ENCODE measurements at regions not wholly inside any gene's neighbourhood (a gene's known extent, or its start where the extent isn't known, plus 50 kb on each side); places are given as distances from the start of the nearest gene placed in this dataset.

- Histone ChIP-seq H3K36me3 (ENCODE audit: control insufficient read depth, insufficient read depth, low read length) (no peaks in the 10 kb centered on the region), H3K4me3 (ENCODE audit: low read depth, low read length) (no peak overlapping the region), H3K27ac (ENCODE audit: low read depth, low read length) (no peak overlapping the region), H3K27me3 (ENCODE audit: control insufficient read depth, insufficient read depth, low read length) (no peaks in the 10 kb centered on the region), H3K4me1 (ENCODE audit: control insufficient read depth, insufficient read depth, low read length) (no peaks in the 10 kb centered on the region), H3K9me3 (ENCODE audit: control insufficient read depth, insufficient read depth, low read length) (no peaks in the 10 kb centered on the region)
- whole genome bisulfite sequencing (ENCODE audit: insufficient coverage) = 93% methylated on average over 3 of the region's 4 CpGs
- no peak for DNase-seq (ENCODE audit: low read depth in 4 of 6, low spot score in 6 of 6)
Measured at GRCh38 chr3:187464682-187465081, 96.5 kb downstream of the RTP4 start.

GRCh38 chr3:187458921-187459320, 90.7 kb downstream of the RTP4 start:
- Histone ChIP-seq H3K27ac (ENCODE audit: low read depth, low read length) (no peak overlapping the region), H3K4me1 (ENCODE audit: control insufficient read depth, insufficient read depth, low read length) (peaks cover 6% of the 10 kb centered on the region), H3K9me3 (ENCODE audit: control insufficient read depth, insufficient read depth, low read length) (no peaks in the 10 kb centered on the region), H3K27me3 (ENCODE audit: control insufficient read depth, insufficient read depth, low read length) (no peaks in the 10 kb centered on the region), H3K36me3 (ENCODE audit: control insufficient read depth, insufficient read depth, low read length) (no peaks in the 10 kb centered on the region), H3K4me3 (ENCODE audit: low read depth, low read length) (no peak overlapping the region)
- WGBS (ENCODE audit: insufficient coverage) = no CpG with 5 or more reads among the region's 2 CpGs
- peak in 1 of 6 donors; percentile 67 for DNase-seq (ENCODE audit: low read depth in 4 of 6, low spot score in 6 of 6)

- Histone ChIP-seq H3K27ac (ENCODE audit: low read depth, low read length) (no peak overlapping the region), H3K9me3 (ENCODE audit: control insufficient read depth, insufficient read depth, low read length) (no peaks in the 10 kb centered on the region)
- WGBS (ENCODE audit: insufficient coverage) = 72% methylated on average over 2 of the region's 2 CpGs
Measured at GRCh38 chr3:187458383-187458782, 90.2 kb downstream of the RTP4 start.

GRCh38 chr3:187456250-187456649, 88.1 kb downstream of the RTP4 start:
- Histone ChIP-seq H3K9me3 (ENCODE audit: control insufficient read depth, insufficient read depth, low read length) (no peaks in the 10 kb centered on the region), H3K4me3 (ENCODE audit: low read depth, low read length) (no peak overlapping the region), H3K27me3 (ENCODE audit: control insufficient read depth, insufficient read depth, low read length) (no peaks in the 10 kb centered on the region), H3K36me3 (ENCODE audit: control insufficient read depth, insufficient read depth, low read length) (no peaks in the 10 kb centered on the region), H3K27ac (ENCODE audit: low read depth, low read length) (no peak overlapping the region), H3K4me1 (ENCODE audit: control insufficient read depth, insufficient read depth, low read length) (peaks cover 6% of the 10 kb centered on the region)
- DNase-seq (ENCODE audit: low read depth in 4 of 6, low spot score in 6 of 6) = peak in 3 of 6 donors; percentile 57 to 87 (median 79)
- 29% methylated on average over 1 of the region's 1 CpG for WGBS (ENCODE audit: insufficient coverage)

More at GRCh38 chr3:187458383-187458782, 90.2 kb downstream of the RTP4 start:
- DNase-seq (ENCODE audit: low read depth in 4 of 6, low spot score in 6 of 6) = no peak
- Histone ChIP-seq H3K27me3 (ENCODE audit: control insufficient read depth, insufficient read depth, low read length) (no peaks in the 10 kb centered on the region), H3K36me3 (ENCODE audit: control insufficient read depth, insufficient read depth, low read length) (no peaks in the 10 kb centered on the region), H3K4me3 (ENCODE audit: low read depth, low read length) (no peak overlapping the region), H3K4me1 (ENCODE audit: control insufficient read depth, insufficient read depth, low read length) (peaks cover 6% of the 10 kb centered on the region)

- Histone ChIP-seq H3K36me3 (ENCODE audit: control insufficient read depth, insufficient read depth, low read length) (no peaks in the 10 kb centered on the region), H3K27ac (ENCODE audit: low read depth, low read length) (no peak overlapping the region), H3K4me3 (ENCODE audit: low read depth, low read length) (no peak overlapping the region), H3K4me1 (ENCODE audit: control insufficient read depth, insufficient read depth, low read length) (peaks cover 6% of the 10 kb centered on the region), H3K9me3 (ENCODE audit: control insufficient read depth, insufficient read depth, low read length) (no peaks in the 10 kb centered on the region), H3K27me3 (ENCODE audit: control insufficient read depth, insufficient read depth, low read length) (no peaks in the 10 kb centered on the region)
- DNase-seq (ENCODE audit: low read depth in 4 of 6, low spot score in 6 of 6) = no peak
- WGBS (ENCODE audit: insufficient coverage) = 80% methylated on average over 1 of the region's 6 CpGs
Measured at GRCh38 chr3:187454085-187454815, 86.1 kb downstream of the RTP4 start.

- no peaks in the 10 kb centered on the region for H3K36me3 ChIP-seq (ENCODE audit: control insufficient read depth, insufficient read depth, low read length)
- no peaks in the 10 kb centered on the region for H3K9me3 ChIP-seq (ENCODE audit: control insufficient read depth, insufficient read depth, low read length)
- no peak overlapping the region for H3K4me3 ChIP-seq (ENCODE audit: low read depth, low read length)
- no peak overlapping the region for H3K27ac ChIP-seq (ENCODE audit: low read depth, low read length)
- no peaks in the 10 kb centered on the region for H3K27me3 ChIP-seq (ENCODE audit: control insufficient read depth, insufficient read depth, low read length)
- whole genome bisulfite sequencing (ENCODE audit: insufficient coverage) = 23% methylated on average over 3 of the region's 7 CpGs
- peaks cover 2% of the 10 kb centered on the region for H3K4me1 ChIP-seq (ENCODE audit: control insufficient read depth, insufficient read depth, low read length)
- peak in 2 of 6 donors; percentile 58 to 81 for DNase-seq (ENCODE audit: low read depth in 4 of 6, low spot score in 6 of 6)
Measured at GRCh38 chr3:187450431-187451190, 82.4 kb downstream of the RTP4 start.

GRCh38 chr3:187448674-187449073, 80.5 kb downstream of the RTP4 start:
- no peaks in the 10 kb centered on the region for H3K36me3 ChIP-seq (ENCODE audit: control insufficient read depth, insufficient read depth, low read length)
- peaks cover 3% of the 10 kb centered on the region for H3K4me1 ChIP-seq (ENCODE audit: control insufficient read depth, insufficient read depth, low read length)
- WGBS (ENCODE audit: insufficient coverage) = no CpG with 5 or more reads among the region's 1 CpG
- H3K4me3 ChIP-seq (ENCODE audit: low read depth, low read length) = no peak overlapping the region
- no peak for DNase-seq (ENCODE audit: low read depth in 4 of 6, low spot score in 6 of 6)
- no peaks in the 10 kb centered on the region for H3K9me3 ChIP-seq (ENCODE audit: control insufficient read depth, insufficient read depth, low read length)
- H3K27me3 ChIP-seq (ENCODE audit: control insufficient read depth, insufficient read depth, low read length) = no peaks in the 10 kb centered on the region
- no peak overlapping the region for H3K27ac ChIP-seq (ENCODE audit: low read depth, low read length)

- WGBS (ENCODE audit: insufficient coverage) = no CpG with 5 or more reads among the region's 3 CpGs
Measured at GRCh38 chr3:187447737-187448136, 79.6 kb downstream of the RTP4 start.

GRCh38 chr3:187445356-187445755, 77.2 kb downstream of the RTP4 start:
- Histone ChIP-seq H3K27me3 (ENCODE audit: control insufficient read depth, insufficient read depth, low read length) (no peaks in the 10 kb centered on the region), H3K4me3 (ENCODE audit: low read depth, low read length) (no peak overlapping the region), H3K4me1 (ENCODE audit: control insufficient read depth, insufficient read depth, low read length) (peaks cover 3% of the 10 kb centered on the region), H3K9me3 (ENCODE audit: control insufficient read depth, insufficient read depth, low read length) (no peaks in the 10 kb centered on the region), H3K36me3 (ENCODE audit: control insufficient read depth, insufficient read depth, low read length) (no peaks in the 10 kb centered on the region), H3K27ac (ENCODE audit: low read depth, low read length) (no peak overlapping the region)
- peak in 2 of 6 donors; percentile 71 to 84 for DNase-seq (ENCODE audit: low read depth in 4 of 6, low spot score in 6 of 6)
- WGBS (ENCODE audit: insufficient coverage) = 40% methylated on average over 1 of the region's 2 CpGs

More at GRCh38 chr3:187447737-187448136, 79.6 kb downstream of the RTP4 start:
- no peaks in the 10 kb centered on the region for H3K9me3 ChIP-seq (ENCODE audit: control insufficient read depth, insufficient read depth, low read length)
- no peak overlapping the region for H3K4me3 ChIP-seq (ENCODE audit: low read depth, low read length)
- H3K27ac ChIP-seq (ENCODE audit: low read depth, low read length) = no peak overlapping the region
- peaks cover 3% of the 10 kb centered on the region for H3K4me1 ChIP-seq (ENCODE audit: control insufficient read depth, insufficient read depth, low read length)
- no peaks in the 10 kb centered on the region for H3K27me3 ChIP-seq (ENCODE audit: control insufficient read depth, insufficient read depth, low read length)
- no peaks in the 10 kb centered on the region for H3K36me3 ChIP-seq (ENCODE audit: control insufficient read depth, insufficient read depth, low read length)
- no peak for DNase-seq (ENCODE audit: low read depth in 4 of 6, low spot score in 6 of 6)

All from spinal cord (tissue), 9 donors.